22Rv1 (cell line): ENCODE measurements at regions not wholly inside any gene's neighbourhood (a gene's known extent, or its start where the extent isn't known, plus 50 kb on each side); places are given as distances from the start of the nearest gene placed in this dataset.

Experiments
- CTCF ChIP-seq: fragments of 450-650 bp; IDR thresholded peaks from 2 replicates; pipeline ENCODE4 v1.5.1; 2017; ENCODE audit warnings: mild to moderate bottlenecking
- ZFX ChIP-seq: fragments of 450-650 bp; IDR thresholded peaks from 2 replicates; pipeline ENCODE4 v1.6.1; 2017; ENCODE audit warnings: antibody characterized with exemption, borderline replicate concordance

GRCh38 chr16:79662122-79662521, 61.6 kb upstream of the MAF start:
- TF ChIP-seq CTCF (no peak), ZFX (no peak)
